ENCODE measurements at regions not wholly inside any gene's neighbourhood (a gene's known extent, or its start where the extent isn't known, plus 50 kb on each side); places are given as distances from the start of the nearest gene placed in this dataset.

DNA sequence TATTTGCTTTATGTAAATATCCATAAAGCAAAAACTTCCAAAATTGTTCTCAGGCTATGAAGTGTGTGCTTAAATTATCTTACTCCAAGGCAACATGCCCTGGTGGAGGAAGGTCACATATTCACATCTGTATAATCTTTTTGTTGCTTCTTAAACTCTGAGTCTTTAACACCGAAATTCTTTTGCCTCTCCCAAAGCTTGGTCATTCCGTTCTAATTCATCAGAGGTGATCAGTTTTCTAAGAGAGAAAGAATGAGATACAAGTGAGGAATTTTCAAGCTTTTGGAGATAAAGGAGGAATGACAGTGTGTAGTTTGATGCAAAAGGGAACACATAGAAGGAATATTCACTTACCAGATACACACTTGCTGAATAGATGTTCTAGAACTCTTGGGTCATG lies 561.7 kb downstream of the LTN1 start:
- TF ChIP-seq, protein P1, sequence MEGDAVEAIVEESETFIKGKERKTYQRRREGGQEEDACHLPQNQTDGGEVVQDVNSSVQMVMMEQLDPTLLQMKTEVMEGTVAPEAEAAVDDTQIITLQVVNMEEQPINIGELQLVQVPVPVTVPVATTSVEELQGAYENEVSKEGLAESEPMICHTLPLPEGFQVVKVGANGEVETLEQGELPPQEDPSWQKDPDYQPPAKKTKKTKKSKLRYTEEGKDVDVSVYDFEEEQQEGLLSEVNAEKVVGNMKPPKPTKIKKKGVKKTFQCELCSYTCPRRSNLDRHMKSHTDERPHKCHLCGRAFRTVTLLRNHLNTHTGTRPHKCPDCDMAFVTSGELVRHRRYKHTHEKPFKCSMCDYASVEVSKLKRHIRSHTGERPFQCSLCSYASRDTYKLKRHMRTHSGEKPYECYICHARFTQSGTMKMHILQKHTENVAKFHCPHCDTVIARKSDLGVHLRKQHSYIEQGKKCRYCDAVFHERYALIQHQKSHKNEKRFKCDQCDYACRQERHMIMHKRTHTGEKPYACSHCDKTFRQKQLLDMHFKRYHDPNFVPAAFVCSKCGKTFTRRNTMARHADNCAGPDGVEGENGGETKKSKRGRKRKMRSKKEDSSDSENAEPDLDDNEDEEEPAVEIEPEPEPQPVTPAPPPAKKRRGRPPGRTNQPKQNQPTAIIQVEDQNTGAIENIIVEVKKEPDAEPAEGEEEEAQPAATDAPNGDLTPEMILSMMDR (IDR thresholded peaks at IDR 0.05; ENCODE audit: low read depth, low read length, poor library complexity, severe bottlenecking): no peak
- TF ChIP-seq EZH2phosphoT487 (IDR thresholded peaks at IDR 0.05; ENCODE audit: borderline replicate concordance, low read length): no peak
